Pulmonary artery endothelial cell (primary cell): ENCODE measurements at regions not wholly inside any gene's neighbourhood (a gene's known extent, or its start where the extent isn't known, plus 50 kb on each side); places are given as distances from the start of the nearest gene placed in this dataset.

Experiments used
- DNase-seq: peaks from one replicate; pipeline ENCODE4 v3.0.0-alpha.2; 2011; ENCODE audit warnings: low read depth, low spot score

DNA sequence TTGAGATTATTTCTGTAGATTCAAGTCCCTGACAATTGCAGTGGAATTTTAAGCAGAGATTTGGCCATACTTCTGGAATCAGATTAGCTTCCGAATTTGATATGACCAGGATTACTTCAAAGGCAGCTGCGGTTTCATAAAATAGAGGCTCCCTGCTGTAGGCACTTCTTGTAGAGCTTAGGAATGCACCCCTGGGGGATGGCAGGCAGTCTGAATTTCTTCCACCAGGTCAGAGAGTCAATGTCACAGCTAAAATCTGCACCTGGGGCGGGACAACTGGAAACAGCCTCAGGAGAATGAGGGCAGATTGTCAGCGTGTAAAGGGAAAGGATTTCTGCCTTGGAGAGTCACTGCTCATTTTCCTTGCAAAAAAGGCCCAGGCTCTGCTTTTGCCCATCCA lies 182.6 kb downstream of the ARRDC4 start:
- no peak for DNase-seq

DNA sequence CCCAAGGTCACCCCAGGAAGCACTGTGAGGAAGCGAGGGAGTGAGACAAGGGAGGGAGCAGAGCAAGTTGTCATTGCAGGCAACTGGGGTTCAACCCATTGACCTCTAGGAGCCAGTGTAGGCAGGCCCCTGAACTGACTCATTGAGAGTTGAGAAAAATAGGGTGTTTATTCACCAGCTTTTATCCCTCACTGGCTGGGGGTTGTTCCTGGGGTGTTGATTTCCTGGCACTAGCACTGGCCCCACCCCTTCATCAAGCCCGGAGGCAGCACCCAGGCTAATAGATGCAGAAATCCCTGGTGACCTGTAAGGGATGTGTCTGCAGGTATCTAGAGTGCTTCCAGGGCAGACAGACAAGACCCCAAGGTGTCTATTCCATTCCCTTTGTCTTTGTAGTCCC lies 183.9 kb downstream of the ARRDC4 start:
- no peak for DNase-seq

DNA sequence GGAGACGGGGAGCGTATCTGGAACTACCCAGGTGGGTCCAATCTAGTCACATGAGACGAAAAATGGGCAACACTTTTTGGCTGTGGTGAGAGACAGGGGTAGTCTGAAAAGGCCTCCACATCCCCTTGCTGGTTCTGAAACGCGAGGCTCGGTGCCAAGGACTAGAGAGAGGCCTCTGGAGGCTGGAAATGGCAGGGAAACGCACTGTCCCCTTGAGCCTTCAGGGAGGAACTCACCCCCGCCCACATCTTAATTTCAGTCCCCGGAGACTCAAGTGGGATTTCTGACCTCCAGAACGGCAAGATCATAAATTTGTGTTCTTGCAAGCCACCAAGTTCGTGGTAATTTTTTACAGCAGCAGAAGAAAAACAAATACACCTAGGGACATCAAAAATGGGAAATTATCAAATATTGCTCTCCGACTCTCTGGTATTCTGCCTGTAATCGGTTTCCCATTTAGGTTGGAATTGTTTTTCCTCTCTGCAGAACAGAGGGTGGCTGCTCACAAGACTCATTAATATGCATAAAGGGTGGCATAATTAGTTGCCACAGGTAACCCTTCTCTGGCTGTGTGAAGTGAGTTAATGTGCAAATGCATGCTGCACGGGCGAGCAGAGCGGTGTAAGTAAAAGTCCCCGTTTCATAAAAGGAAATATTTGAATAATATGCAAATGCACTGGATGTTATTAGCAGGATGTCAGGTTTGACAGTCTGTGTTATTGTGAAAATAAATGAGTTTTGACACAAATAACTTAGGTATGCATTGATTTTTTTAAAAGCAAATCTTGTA lies 185.7 kb downstream of the ARRDC4 start:
- DNase-seq: no peak

DNA sequence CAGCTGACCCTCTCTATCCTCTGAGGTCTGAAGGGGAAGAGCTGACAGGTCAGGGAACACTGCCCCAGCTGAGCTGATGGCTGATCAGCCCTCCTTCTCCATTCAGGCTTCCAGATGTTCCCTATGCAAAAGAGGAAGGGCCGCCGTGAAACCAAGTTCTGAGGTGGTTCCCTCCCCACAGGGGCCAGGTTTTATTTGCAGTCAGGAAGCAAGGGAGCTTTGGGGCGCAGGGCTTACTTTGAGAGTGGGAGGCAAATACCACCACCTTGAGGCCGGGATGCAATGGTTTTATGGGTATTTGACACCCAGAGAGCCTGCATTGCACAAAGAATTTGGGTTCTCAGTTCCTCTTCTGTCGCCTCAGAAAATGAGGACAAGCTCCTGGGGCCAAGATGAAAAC lies 186.9 kb downstream of the ARRDC4 start:
- DNase-seq: no peak

GRCh38 chr15:98150084-98150483 lies 189.6 kb downstream of the ARRDC4 start:
- DNase-seq: no peak

DNA sequence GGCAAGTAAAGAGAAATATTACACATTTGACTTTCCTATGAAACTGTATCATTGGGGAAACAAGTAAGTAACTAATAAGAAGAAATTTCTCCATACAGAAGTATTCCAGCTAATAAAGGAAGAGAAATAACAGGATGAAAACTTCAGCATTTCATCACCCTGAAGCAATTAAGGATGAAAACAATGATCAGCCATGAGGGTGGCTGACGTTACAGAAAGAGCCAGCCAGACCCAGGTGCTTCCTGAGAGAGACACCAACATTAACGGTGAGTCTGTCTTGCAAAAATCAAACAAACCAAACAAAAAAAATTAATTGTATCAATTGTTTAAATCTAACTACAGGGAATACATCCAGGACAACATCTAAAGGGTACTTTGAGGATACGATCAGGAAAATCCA lies 190.0 kb downstream of the ARRDC4 start:
- no peak for DNase-seq

DNA sequence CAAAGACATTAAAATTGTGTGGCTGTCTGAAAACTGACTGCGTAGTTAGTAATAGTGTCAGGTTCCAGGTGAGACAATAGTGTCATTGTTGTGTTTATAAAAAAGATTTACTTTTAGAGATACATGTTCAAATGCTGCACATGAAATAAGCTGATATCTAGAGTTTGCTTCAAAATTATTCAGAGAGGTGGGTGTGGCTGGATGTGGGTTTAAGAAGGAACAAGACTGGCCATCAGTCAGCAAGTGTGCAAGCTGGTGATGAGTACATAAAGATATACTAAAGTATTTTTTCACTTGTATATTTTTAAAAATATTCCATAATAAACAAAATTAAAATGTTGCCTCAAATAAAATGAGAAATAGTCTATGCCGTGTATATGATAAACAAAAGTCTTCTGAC lies 190.6 kb downstream of the ARRDC4 start:
- DNase-seq: no peak

DNA sequence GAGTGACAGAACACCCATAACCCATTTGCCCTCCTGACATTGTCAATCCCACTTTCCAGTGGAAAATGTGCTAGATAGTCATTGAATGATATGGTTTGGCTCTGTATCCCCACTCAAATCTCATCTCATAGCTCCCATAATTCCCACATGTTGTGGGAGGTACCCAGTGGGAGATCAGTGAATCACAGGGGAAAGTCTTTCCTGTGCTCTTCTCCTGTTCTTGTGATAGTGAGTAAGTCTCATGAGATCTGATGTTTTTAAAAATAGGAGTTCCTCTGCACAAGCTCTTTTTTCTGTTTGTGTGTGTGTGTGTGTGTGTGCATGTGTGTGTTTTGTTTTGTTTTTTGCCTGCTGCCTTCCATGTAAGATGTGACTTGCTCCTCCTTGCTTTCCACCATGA lies 191.7 kb downstream of the ARRDC4 start:
- DNase-seq: no peak

GRCh38 chr15:98154863-98155262 lies 194.4 kb downstream of the ARRDC4 start:
- no peak for DNase-seq

GRCh38 chr15:98155356-98155755 lies 194.9 kb downstream of the ARRDC4 start:
- no peak for DNase-seq

DNA sequence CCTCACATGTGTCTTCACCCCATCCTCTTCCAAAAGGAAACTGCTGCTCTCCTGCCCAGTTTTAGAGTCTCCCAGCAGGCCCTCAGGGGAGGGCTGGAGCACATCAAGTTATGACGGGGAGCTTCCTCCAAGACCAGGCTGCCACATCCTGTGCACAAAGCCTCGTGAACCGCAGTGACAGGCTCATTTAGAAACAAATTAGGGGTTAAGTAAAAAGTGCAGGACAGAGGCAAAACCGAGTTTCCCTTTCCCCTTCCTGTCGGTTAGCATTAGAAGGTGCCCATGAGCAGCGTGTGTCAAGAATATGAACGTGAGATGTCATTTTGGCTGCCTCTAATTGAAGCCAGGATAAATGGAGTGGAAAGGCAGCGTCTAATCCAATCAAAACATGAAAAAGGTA lies 199.7 kb downstream of the ARRDC4 start:
- no peak for DNase-seq

DNA sequence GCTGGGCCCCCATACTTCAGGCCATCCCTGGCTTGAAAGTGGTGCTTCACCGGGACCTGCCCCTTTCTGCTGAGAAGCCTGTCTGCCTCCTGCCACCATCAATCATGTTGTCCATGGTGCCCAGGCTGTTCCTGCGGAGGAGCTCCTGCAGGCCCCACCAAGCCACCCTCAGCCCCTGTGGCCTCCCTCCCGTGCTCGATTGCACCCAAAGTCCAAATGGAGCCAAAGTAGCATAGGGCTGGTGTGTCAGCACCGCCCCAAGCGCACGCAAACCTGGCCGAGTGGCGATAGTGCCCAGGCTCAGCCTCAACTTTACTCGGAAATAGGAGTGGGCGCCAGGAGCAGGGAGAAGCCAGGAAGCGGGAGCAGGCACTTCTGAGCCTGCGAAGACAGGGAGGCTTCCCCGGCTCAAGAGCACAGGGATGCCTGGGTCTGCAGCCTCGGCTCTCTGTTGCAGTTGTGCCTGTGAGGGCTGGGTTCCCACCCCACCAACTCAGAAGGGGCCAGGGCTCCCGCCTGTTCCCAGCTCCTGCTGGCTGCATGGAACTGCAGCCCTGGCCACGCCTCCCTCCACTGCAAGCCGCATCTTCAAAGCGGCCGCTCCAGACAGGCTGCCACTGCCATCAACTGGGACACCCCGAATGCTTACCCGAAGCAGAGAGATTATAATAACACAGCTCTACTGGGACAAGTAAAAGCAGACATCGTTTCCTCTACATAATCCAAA lies 203.0 kb downstream of the ARRDC4 start:
- no peak for DNase-seq

DNA sequence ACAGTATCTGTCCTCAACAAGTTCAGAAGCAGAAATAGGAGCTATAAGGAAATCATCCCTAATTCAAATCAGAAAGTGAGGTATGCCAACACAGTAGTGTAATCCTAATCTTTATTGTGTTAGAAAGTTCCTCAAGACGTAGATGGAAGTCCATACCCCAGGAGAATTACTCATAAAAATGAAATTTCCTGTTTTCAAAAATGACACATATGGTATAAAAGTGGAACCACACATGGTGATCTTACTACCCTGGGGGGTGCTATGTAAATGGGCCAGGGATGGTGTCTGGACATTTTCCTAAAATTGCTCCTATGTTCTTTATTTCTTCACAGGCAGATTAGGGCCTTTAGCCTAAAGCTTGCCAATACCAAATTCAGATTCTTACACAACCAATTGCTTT lies 204.1 kb downstream of the ARRDC4 start:
- DNase-seq: no peak

- no peak for DNase-seq
Observed at GRCh38 chr15:98164986-98165385, 204.5 kb downstream of the ARRDC4 start.

DNA sequence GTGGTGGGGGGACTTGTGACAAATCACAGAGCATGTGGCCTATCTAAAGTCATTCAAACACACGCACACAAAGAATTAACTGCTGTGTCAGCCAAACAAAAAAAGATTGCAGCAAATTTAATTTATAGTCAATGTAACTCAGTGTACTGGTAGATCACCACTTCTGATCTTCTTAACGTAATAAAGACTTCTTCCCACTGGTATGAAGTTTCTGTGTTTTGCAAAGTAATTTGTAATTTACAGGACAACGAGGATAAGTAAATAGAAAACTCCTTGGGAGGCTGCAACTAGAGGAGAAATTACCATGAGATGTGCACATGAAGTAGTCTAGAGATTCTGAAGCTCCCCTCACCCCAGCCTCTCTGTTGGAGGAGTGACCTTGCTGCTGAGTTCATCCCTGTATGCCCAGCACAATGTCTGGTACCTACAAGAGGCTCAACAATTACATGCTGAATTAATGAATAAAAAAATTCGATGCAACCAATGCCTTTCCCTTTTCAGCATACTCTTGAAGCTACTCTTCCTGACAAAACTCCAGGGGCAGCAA lies 207.3 kb downstream of the ARRDC4 start:
- DNase-seq: no peak

DNA sequence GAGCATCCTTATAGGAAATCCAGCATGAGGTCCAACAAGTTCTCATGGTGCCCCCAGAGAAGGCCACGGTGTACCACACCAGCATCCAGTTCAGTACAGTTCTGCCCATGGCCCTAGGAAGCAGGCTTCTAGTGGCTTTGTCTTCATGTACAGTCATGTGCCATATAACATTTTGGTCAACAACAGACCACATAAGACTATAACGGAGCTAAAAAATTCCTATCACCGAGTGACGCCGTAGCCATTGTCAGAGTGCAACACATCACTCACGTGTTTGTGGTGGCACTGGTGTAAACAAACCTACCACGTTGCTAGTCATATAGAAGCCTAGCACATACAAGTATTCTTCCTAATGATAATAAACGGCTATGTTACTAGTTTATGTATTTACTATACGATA lies 209.0 kb downstream of the ARRDC4 start:
- DNase-seq: no peak

DNA sequence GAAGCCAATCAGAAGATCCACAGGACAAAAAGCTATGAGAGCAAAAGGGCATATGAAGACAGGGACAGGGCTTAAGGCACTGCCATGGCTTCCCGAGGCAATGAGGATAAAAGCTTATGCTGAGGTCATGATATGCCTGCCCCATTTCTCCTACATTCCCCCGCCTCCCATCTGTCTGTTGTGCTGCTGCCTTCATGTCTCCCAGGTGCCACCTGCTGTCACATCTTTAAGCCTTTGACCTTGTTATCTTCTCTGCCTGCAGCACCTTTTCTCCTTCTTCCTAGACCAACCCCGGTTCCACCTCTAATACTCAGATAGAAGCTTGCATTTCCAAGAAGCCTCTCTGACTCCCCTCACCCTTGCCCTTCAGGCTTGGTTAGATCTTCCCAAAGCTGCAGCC lies 213.8 kb downstream of the ARRDC4 start:
- no peak for DNase-seq

DNA sequence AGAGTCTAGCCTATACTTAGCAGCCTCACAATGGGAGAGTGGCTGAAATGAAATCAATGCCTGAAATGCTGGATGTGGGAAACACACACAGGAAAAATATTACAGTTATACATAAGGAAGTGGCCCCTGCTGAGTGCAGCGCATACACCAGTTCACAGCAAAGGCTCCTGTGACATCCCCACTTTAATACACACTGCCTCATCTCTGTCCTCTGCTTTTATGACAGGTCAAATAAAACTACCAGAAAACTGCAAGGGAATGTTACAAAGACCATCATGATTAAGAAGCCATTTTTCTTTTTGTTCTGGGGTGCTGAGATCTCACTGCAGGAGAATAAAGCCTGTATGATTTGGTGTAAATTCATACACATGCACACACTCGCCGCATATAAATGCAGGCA lies 214.3 kb downstream of the ARRDC4 start:
- no peak for DNase-seq

- no peak for DNase-seq
Observed at GRCh38 chr15:98177966-98178592, 217.6 kb downstream of the ARRDC4 start.

- DNase-seq: no peak
Observed at GRCh38 chr15:98178861-98179260, 218.4 kb downstream of the ARRDC4 start.

GRCh38 chr15:98187549-98187948 lies 227.0 kb downstream of the ARRDC4 start:
- DNase-seq: no peak

- no peak for DNase-seq
Observed at GRCh38 chr15:98190914-98191313, 230.4 kb downstream of the ARRDC4 start.
